ENCODE measurements at regions not wholly inside any gene's neighbourhood (a gene's known extent, or its start where the extent isn't known, plus 50 kb on each side); places are given as distances from the start of the nearest gene placed in this dataset.

DNA sequence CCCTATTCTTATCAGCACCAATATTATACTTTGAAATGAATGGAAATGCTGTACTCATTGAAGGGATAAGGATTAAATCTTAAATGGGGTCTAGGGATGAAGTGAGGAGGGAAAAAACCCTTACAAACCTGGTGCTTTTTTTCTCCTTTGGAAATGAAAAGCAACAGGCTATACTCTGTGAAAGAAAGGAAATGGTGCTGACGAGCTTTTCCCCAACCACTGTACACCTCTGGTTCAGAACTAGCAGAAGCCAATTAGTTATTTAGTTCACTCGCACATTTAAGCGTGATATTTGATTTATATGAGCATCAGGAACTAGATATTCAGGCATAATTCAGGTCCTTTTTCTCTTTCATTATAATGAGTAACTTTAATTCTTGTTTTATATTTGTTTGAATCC, 74.5 kb upstream of the S1PR1 start:
- TF ChIP-seq, protein P1, sequence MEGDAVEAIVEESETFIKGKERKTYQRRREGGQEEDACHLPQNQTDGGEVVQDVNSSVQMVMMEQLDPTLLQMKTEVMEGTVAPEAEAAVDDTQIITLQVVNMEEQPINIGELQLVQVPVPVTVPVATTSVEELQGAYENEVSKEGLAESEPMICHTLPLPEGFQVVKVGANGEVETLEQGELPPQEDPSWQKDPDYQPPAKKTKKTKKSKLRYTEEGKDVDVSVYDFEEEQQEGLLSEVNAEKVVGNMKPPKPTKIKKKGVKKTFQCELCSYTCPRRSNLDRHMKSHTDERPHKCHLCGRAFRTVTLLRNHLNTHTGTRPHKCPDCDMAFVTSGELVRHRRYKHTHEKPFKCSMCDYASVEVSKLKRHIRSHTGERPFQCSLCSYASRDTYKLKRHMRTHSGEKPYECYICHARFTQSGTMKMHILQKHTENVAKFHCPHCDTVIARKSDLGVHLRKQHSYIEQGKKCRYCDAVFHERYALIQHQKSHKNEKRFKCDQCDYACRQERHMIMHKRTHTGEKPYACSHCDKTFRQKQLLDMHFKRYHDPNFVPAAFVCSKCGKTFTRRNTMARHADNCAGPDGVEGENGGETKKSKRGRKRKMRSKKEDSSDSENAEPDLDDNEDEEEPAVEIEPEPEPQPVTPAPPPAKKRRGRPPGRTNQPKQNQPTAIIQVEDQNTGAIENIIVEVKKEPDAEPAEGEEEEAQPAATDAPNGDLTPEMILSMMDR (conservative IDR thresholded peaks at IDR 0.05) = no peak
- TF ChIP-seq ZFX (IDR thresholded peaks at IDR 0.05) = no peak
